Stimulated activated CD8-positive, alpha-beta memory T cell treated with anti-CD3 and anti-CD28 coated beads, Interleukin-15, amount 100 ng/mL, for 24 hours (primary cell): ENCODE measurements at regions not wholly inside any gene's neighbourhood (a gene's known extent, or its start where the extent isn't known, plus 50 kb on each side); places are given as distances from the start of the nearest gene placed in this dataset.
A peak's percentile ranks its signal among the peaks of the same experiment; 100 is the strongest.
"Not testable (repeated sequence)": the region's sequence is repeated elsewhere in the genome, so short reads cannot be mapped to it uniquely, and the experiment has no call there.

Source experiments
- DNase-seq: peaks from one replicate; pipeline ENCODE4 v3.0.0-alpha.2; 2020; ENCODE audit warnings: low read depth

GRCh38 chr17:65305778-65306177 lies 168.6 kb downstream of the RGS9 start:
- DNase-seq = no peak

- no peak for DNase-seq
Observed at GRCh38 chr17:65305116-65305515, 167.9 kb downstream of the RGS9 start.

GRCh38 chr17:65301882-65302281 lies 164.7 kb downstream of the RGS9 start:
- DNase-seq = not testable (repeated sequence)

GRCh38 chr17:65301184-65301583 lies 164.0 kb downstream of the RGS9 start:
- no peak for DNase-seq

- no peak for DNase-seq
Observed at GRCh38 chr17:65297916-65298315, 160.7 kb downstream of the RGS9 start.

GRCh38 chr17:65297384-65297783 lies 160.2 kb downstream of the RGS9 start:
- no peak for DNase-seq

GRCh38 chr17:65294181-65294719 lies 157.1 kb downstream of the RGS9 start:
- peak; percentile 7 for DNase-seq

GRCh38 chr17:65293584-65294180 lies 156.5 kb downstream of the RGS9 start:
- DNase-seq = no peak

GRCh38 chr17:65292430-65292829 lies 155.3 kb downstream of the RGS9 start:
- no peak for DNase-seq

GRCh38 chr17:65291301-65291700 lies 154.1 kb downstream of the RGS9 start:
- DNase-seq = not testable (repeated sequence)

GRCh38 chr17:65290616-65291015 lies 153.4 kb downstream of the RGS9 start:
- DNase-seq = no peak

GRCh38 chr17:65290056-65290455 lies 152.9 kb downstream of the RGS9 start:
- no peak for DNase-seq

- DNase-seq = no peak
Observed at GRCh38 chr17:65287040-65287439, 149.9 kb downstream of the RGS9 start.

GRCh38 chr17:65283704-65284103 lies 146.5 kb downstream of the RGS9 start:
- DNase-seq = no peak

- DNase-seq = no peak
Observed at GRCh38 chr17:65279456-65279855, 142.3 kb downstream of the RGS9 start.

GRCh38 chr17:65278820-65279184 lies 141.6 kb downstream of the RGS9 start:
- no peak for DNase-seq

- DNase-seq = no peak
Observed at GRCh38 chr17:65278050-65278819, 141.1 kb downstream of the RGS9 start.

- DNase-seq = no peak
Observed at GRCh38 chr17:65277576-65277975, 140.4 kb downstream of the RGS9 start.
